ENCODE measurements at regions not wholly inside any gene's neighbourhood (a gene's known extent, or its start where the extent isn't known, plus 50 kb on each side); places are given as distances from the start of the nearest gene placed in this dataset.

DNA sequence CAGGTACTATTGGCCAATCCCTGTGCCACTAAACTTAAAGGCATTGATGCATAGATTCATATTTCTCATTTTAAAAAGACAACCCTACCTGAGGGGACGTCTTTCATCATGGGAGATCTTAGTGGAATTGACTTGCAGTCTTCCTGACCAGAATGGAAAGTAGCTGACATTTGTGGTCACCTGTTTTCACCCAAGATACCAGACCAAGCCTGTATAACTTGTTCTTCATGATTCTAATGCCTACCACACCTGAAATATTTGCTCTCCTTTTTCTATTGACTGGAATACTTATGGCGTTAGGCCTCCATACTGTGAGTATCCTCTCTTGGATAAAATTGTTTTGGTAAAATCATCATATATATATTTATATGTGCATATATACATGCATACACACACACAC is 54.7 kb upstream of the XCR1 start:
- TF ChIP-seq, protein P1, sequence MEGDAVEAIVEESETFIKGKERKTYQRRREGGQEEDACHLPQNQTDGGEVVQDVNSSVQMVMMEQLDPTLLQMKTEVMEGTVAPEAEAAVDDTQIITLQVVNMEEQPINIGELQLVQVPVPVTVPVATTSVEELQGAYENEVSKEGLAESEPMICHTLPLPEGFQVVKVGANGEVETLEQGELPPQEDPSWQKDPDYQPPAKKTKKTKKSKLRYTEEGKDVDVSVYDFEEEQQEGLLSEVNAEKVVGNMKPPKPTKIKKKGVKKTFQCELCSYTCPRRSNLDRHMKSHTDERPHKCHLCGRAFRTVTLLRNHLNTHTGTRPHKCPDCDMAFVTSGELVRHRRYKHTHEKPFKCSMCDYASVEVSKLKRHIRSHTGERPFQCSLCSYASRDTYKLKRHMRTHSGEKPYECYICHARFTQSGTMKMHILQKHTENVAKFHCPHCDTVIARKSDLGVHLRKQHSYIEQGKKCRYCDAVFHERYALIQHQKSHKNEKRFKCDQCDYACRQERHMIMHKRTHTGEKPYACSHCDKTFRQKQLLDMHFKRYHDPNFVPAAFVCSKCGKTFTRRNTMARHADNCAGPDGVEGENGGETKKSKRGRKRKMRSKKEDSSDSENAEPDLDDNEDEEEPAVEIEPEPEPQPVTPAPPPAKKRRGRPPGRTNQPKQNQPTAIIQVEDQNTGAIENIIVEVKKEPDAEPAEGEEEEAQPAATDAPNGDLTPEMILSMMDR (IDR thresholded peaks at IDR 0.05) = no peak
- 69% methylated on average over 1 of the region's 2 CpGs for WGBS (ENCODE audit: insufficient coverage)
- no peaks in the 10 kb centered on the region for H3K36me3 ChIP-seq (ENCODE audit: control insufficient read depth, insufficient read depth, low read length)
- no peak overlapping the region for H3K27ac Mint-ChIP-seq
- H3K4me3 ChIP-seq (ENCODE audit: low read length) = no peak overlapping the region
- no peak for DNase-seq
- intact Hi-C loops (cut with micrococcal nuclease) = no loop called here
- no peak overlapping the region for H3K27ac ChIP-seq (ENCODE audit: low read length)
- H3K4me1 Mint-ChIP-seq = peaks cover 7 to 10% of the 10 kb centered on the region in 2 donors
- peaks cover 0 to 2% of the 10 kb centered on the region in 2 donors for H3K27me3 Mint-ChIP-seq (ENCODE audit: low read depth in 2 of 2)
- no peak overlapping the region for H3K4me3 Mint-ChIP-seq
- H3K9me3 Mint-ChIP-seq = no peaks in the 10 kb centered on the region
- no peaks in the 10 kb centered on the region for H3K27me3 ChIP-seq (ENCODE audit: control insufficient read depth, insufficient read depth, low read length)
- no peak for ATAC-seq
- peaks cover 3% of the 10 kb centered on the region for H3K4me1 ChIP-seq (ENCODE audit: control insufficient read depth, insufficient read depth, low read length)
- no peaks in the 10 kb centered on the region for H3K9me3 ChIP-seq (ENCODE audit: control insufficient read depth, insufficient read depth, low read length)
- no peaks in the 10 kb centered on the region for H3K36me3 Mint-ChIP-seq

DNA sequence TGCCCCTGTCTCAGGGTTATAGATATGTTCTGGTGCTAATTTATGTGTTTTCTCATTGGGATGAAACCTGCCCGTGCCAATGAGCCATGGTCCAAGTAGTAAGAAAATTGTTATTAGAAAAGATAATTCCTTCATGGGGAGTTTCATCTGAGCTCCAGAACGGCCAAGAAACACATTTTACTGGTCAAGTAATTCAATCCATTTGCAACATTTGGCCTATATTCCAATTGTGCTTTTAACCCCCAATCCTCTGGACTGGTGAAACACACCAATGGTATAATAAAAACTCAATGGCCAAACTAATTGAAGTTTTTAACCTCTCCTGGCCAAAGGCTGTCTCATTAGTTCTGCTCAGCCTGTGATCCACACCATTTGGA is 53.7 kb upstream of the XCR1 start:
- H3K27ac ChIP-seq (ENCODE audit: low read length) = no peak overlapping the region
- H3K27ac Mint-ChIP-seq = no peak overlapping the region
- no peak for ATAC-seq
- WGBS (ENCODE audit: insufficient coverage) = 83% methylated on average over 2 of the region's 2 CpGs
- no peaks in the 10 kb centered on the region for H3K36me3 ChIP-seq (ENCODE audit: control insufficient read depth, insufficient read depth, low read length)
- H3K9me3 ChIP-seq (ENCODE audit: control insufficient read depth, insufficient read depth, low read length) = no peaks in the 10 kb centered on the region
- no peak for DNase-seq
- H3K4me3 ChIP-seq (ENCODE audit: low read length) = no peak overlapping the region
- H3K9me3 Mint-ChIP-seq = no peaks in the 10 kb centered on the region
- H3K4me3 Mint-ChIP-seq = no peak overlapping the region
- no peaks in the 10 kb centered on the region for H3K36me3 Mint-ChIP-seq
- H3K4me1 ChIP-seq (ENCODE audit: control insufficient read depth, insufficient read depth, low read length) = peaks cover 3% of the 10 kb centered on the region
- TF ChIP-seq, protein P1 (IDR thresholded peaks at IDR 0.05) = no peak
- intact Hi-C loops (cut with micrococcal nuclease) = no loop called here
- H3K4me1 Mint-ChIP-seq = peaks cover 10 to 12% of the 10 kb centered on the region in 2 donors
- H3K27me3 ChIP-seq (ENCODE audit: control insufficient read depth, insufficient read depth, low read length) = no peaks in the 10 kb centered on the region
- peaks cover 0 to 2% of the 10 kb centered on the region in 2 donors for H3K27me3 Mint-ChIP-seq (ENCODE audit: low read depth in 2 of 2)

DNA sequence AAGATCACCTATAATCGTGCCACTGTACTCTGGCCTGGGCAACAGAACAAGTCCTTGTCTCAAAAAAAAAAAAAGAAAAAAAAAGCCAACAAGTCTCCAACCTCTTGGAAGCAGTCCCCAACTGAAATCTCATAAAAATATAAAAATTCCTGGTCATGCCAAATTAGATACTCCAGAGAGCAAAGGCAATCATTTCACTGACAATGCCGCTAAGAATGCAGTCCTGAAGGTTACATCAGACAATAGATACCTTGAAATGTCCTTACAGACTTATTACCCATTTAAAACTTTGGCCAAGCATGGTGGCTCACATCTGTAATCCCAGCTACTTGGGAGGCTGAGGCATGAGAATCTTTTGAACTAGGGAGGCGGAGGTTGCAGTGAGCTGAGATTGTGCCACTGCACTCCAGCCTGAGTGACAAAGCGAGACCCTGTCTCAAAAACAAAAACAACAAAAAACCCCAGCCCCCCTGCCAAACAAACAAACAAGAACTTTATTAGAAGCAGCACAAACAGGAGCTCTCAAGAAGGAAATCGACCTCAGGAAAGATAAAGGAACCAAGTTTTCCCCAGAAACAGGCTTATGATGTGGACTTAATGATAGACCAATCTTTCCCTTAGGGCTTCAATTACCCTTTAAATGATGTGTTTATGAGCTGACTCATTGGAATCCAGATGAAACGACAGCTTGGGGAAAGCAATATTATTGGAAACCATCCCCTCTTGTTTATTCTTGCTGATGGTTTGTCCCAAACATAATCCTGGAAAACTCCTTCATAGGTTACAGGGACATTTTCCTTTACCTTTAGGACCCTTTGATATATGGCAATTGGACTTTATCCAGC is 53.1 kb upstream of the XCR1 start:
- Mint-ChIP-seq H3K4me1 (peaks cover 10 to 12% of the 10 kb centered on the region in 2 donors), H3K27ac (no peak overlapping the region), H3K4me3 (no peak overlapping the region), H3K27me3 (ENCODE audit: low read depth in 2 of 2) (peaks cover 0 to 2% of the 10 kb centered on the region in 2 donors), H3K36me3 (no peaks in the 10 kb centered on the region), H3K9me3 (no peaks in the 10 kb centered on the region)
- TF ChIP-seq, protein P1 (IDR thresholded peaks at IDR 0.05) = no peak
- peaks cover 3% of the 10 kb centered on the region for H3K4me1 ChIP-seq (ENCODE audit: control insufficient read depth, insufficient read depth, low read length)
- H3K9me3 ChIP-seq (ENCODE audit: control insufficient read depth, insufficient read depth, low read length) = no peaks in the 10 kb centered on the region
- no peak overlapping the region for H3K4me3 ChIP-seq (ENCODE audit: low read length)
- DNase-seq (no peak), ATAC-seq (no peak)
- no peaks in the 10 kb centered on the region for H3K36me3 ChIP-seq (ENCODE audit: control insufficient read depth, insufficient read depth, low read length)
- no peak overlapping the region for H3K27ac ChIP-seq (ENCODE audit: low read length)
- WGBS (ENCODE audit: insufficient coverage) = 88% methylated on average over 6 of the region's 6 CpGs
- intact Hi-C loops (cut with micrococcal nuclease) = no loop called here
- H3K27me3 ChIP-seq (ENCODE audit: control insufficient read depth, insufficient read depth, low read length) = no peaks in the 10 kb centered on the region
